ENCODE measurements at regions not wholly inside any gene's neighbourhood (a gene's known extent, or its start where the extent isn't known, plus 50 kb on each side); places are given as distances from the start of the nearest gene placed in this dataset.

- TF ChIP-seq CTCF (IDR thresholded peaks at IDR 0.05; ENCODE audit: control extremely low read depth, extremely low read depth, low read depth, missing control alignments): no peak
- POLR2A ChIA-PET: no interaction called here
- CTCF ChIA-PET: interaction anchor here (1.0 kb wide), 1 partner anchor 15 kb away, joined by 3 read pairs; no protein-coding TSS in a partner anchor
- no peak for DNase-seq (ENCODE audit: extremely low spot score)
Observed at GRCh38 chr11:81420668-81421250, 1312.9 kb downstream of the FAM181B start.

GRCh38 chr11:81397316-81397715 lies 1336.3 kb downstream of the FAM181B start:
- ChIA-PET CTCF (interaction anchor here (1.3 kb wide), 1 partner anchor 77 kb away, joined by 3 read pairs; no protein-coding TSS in a partner anchor), POLR2A (no interaction called here)
- DNase-seq (ENCODE audit: extremely low spot score): no peak
- no peak for TF ChIP-seq CTCF (IDR thresholded peaks at IDR 0.05; ENCODE audit: control extremely low read depth, extremely low read depth, low read depth, missing control alignments)

DNA sequence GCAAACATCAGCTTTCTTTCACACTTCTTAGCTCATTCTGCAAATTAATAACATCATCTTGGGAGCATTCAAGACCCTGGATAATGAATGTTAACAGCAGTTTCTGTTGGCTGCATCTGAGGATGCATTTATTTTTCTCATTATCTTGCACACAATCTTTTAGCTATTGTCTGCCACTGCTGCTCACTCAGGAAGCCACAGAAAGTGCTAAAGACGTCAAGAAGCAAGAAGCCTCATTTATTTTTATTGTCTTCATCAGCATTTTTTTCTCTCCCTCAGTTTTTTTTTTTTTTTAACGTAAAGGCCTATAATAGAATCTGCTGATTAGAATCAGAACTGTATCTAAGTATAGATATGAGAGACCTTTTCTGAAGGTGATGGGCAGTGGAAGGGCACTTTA lies 1339.4 kb downstream of the FAM181B start:
- no peak for TF ChIP-seq CTCF (IDR thresholded peaks at IDR 0.05; ENCODE audit: control extremely low read depth, extremely low read depth, low read depth, missing control alignments)
- DNase-seq (ENCODE audit: extremely low spot score): no peak
- POLR2A ChIA-PET: no interaction called here
- CTCF ChIA-PET: no interaction called here

GRCh38 chr11:81388326-81388725 lies 1345.3 kb downstream of the FAM181B start:
- POLR2A ChIA-PET: no interaction called here
- CTCF ChIA-PET: no interaction called here
- DNase-seq (ENCODE audit: extremely low spot score): no peak
- no peak for TF ChIP-seq CTCF (IDR thresholded peaks at IDR 0.05; ENCODE audit: control extremely low read depth, extremely low read depth, low read depth, missing control alignments)

DNA sequence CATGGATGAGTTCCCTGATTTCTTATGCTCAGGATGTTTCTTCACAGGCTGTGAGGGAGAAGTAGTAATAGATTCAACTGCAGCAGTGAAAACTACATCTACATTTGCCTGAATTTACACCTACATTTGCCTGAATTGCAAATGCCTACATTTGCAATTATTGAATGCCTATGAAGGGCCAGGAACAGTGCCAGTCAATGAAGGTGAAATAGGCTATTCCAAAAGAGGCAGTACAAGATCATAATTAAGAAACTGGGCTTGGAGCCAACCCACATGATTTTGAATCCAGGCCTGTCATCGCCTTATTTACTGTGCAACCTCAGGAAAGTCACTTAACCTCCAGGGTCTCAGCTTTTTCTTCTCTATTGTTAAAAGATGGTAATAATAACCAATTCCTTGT lies 1353.3 kb downstream of the FAM181B start:
- TF ChIP-seq CTCF (IDR thresholded peaks at IDR 0.05; ENCODE audit: control extremely low read depth, extremely low read depth, low read depth, missing control alignments): no peak
- ChIA-PET POLR2A (no interaction called here), CTCF (interaction anchor here (1.3 kb wide), 1 partner anchor 11 kb away, joined by 3 read pairs; no protein-coding TSS in a partner anchor)
- no peak for DNase-seq (ENCODE audit: extremely low spot score)

GRCh38 chr11:81377418-81377817 lies 1356.2 kb downstream of the FAM181B start:
- CTCF ChIA-PET: interaction anchor here (1.1 kb wide), 1 partner anchor 15 kb away, joined by 3 read pairs; no protein-coding TSS in a partner anchor
- POLR2A ChIA-PET: no interaction called here
- DNase-seq (ENCODE audit: extremely low spot score): no peak
- TF ChIP-seq CTCF (IDR thresholded peaks at IDR 0.05; ENCODE audit: control extremely low read depth, extremely low read depth, low read depth, missing control alignments): no peak
